ENCODE measurements at regions not wholly inside any gene's neighbourhood (a gene's known extent, or its start where the extent isn't known, plus 50 kb on each side); places are given as distances from the start of the nearest gene placed in this dataset.

DNA sequence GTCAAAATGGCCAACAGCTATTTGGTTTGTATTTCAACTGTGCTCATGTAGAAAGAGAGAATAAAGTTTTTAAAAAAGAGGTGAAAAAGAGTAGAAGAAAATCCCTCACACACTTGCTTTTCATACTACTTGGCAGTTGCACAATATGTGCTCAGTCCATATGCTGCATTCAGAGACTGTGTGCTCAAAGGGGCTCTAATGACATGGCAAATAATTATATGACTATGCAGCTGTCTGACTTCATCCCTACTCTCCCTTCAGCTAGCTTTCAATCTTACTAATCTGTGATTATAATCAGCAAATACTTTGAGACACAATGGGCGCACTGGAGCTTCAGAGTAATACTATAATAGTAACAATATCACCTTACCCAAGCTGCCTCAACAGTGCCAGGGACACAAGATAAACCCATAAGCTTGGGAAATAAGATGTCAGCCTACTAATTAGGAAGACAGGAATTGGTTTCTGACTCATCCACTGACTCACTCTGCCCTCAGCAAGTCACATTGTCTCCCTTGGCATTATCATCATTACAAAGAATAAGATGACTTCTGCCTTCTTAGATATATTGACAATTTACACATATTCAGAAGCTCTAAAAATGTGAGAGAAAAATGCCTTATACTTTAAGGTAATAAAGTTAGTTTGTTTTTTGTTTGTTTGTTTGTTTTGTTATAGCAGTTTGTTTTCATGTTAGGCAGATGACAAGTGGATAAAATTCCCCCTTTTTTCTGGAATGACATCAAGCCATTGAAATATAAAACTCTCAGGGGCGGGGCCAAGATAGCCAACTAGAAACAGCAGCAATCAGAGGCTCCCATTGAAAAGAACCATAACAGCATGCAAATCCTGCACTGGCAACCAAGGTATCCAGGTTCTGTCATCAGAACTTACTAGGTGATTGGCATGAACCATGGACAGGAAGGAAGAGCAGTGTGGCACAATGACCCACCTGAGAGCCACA lies 311.6 kb downstream of the FAM133A start:
- no peak overlapping the region for H3K4me3 ChIP-seq (ENCODE audit: low read depth, low read length)
- in situ Hi-C loops (cut with HindIII; ENCODE audit: low sequenced_read_pairs) = no loop called here
- TF ChIP-seq, protein P1, sequence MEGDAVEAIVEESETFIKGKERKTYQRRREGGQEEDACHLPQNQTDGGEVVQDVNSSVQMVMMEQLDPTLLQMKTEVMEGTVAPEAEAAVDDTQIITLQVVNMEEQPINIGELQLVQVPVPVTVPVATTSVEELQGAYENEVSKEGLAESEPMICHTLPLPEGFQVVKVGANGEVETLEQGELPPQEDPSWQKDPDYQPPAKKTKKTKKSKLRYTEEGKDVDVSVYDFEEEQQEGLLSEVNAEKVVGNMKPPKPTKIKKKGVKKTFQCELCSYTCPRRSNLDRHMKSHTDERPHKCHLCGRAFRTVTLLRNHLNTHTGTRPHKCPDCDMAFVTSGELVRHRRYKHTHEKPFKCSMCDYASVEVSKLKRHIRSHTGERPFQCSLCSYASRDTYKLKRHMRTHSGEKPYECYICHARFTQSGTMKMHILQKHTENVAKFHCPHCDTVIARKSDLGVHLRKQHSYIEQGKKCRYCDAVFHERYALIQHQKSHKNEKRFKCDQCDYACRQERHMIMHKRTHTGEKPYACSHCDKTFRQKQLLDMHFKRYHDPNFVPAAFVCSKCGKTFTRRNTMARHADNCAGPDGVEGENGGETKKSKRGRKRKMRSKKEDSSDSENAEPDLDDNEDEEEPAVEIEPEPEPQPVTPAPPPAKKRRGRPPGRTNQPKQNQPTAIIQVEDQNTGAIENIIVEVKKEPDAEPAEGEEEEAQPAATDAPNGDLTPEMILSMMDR (IDR thresholded peaks at IDR 0.05; ENCODE audit: low read depth, low read length, missing control alignments) = no peak
- no peak for DNase-seq (ENCODE audit: low read depth)

Measured in astrocyte of the cerebellum (primary cell).